ENCODE measurements at regions not wholly inside any gene's neighbourhood (a gene's known extent, or its start where the extent isn't known, plus 50 kb on each side); places are given as distances from the start of the nearest gene placed in this dataset.
"Not testable (repeated sequence)": the region's sequence is repeated elsewhere in the genome, so short reads cannot be mapped to it uniquely, and the experiment has no call there.

DNA sequence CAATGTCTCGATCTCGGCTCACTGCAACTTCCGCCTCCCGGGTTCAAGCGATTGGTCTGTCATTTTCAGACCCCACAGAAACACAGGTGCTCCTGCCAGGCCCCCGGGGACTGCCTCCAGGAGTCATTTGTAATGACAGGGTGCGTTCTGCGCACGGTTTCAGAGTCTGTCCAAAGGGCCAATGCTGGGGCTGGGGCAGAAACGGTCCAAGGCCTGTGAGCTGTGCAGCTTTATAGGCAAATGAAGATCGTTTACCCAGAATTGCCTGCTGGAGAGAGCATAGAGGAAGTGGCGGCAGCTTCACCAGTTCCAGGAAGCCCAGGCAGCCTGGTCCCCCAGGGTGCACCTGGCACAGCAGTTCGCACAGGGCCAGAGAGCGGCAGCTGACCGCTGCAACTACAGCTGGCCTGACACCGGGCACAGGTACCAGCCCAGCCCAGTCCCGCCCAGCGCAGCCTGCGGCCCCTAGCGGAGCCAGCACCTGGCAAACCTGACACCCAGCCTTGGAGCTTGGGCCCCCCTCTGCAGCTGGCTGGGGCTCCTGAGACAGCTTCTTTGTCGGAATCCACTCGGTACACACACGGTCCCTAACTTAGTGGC lies 92.4 kb upstream of the METTL9 start:
- H3K79me2 ChIP-seq (ENCODE audit: control insufficient read depth, insufficient read depth, low read length) = peaks cover 85% of the 10 kb centered on the region
- H3K9me1 ChIP-seq (ENCODE audit: control insufficient read depth, extremely low read depth, insufficient read depth, low read length); H3K4me2 ChIP-seq (ENCODE audit: control insufficient read depth, extremely low read depth, insufficient read depth, low read depth, low read length); H3K27me3 ChIP-seq (ENCODE audit: control insufficient read depth, extremely low read depth, insufficient read depth, low read length); H2AFZ ChIP-seq (ENCODE audit: control insufficient read depth, low read length); DNase-seq (ENCODE audit: low read depth, low spot score); H3K9me3 ChIP-seq (ENCODE audit: control insufficient read depth, low read depth, low read length); dilution Hi-C loops (cut with MboI; ENCODE audit: extremely low pct_ligation_motif_present, low sequenced_read_pairs); H3K9ac ChIP-seq (ENCODE audit: control insufficient read depth, extremely low read depth, insufficient read depth, low read length); H3K27ac ChIP-seq (ENCODE audit: control insufficient read depth, insufficient read depth, low read length); H3K4me1 ChIP-seq (ENCODE audit: control insufficient read depth, extremely low read depth, insufficient read depth, low read length); FAIRE-seq; H3K4me3 ChIP-seq (ENCODE audit: control insufficient read depth in 2 of 3, extremely low read depth in 1 of 3, insufficient read depth in 2 of 3, low read depth in 1 of 3, low read length in 3 of 3): not testable (repeated sequence)
- peaks cover 8 to 14% of the 10 kb centered on the region in 2 experiments for H3K36me3 ChIP-seq (ENCODE audit: control insufficient read depth in 2 of 2, extremely low read depth in 1 of 2, insufficient read depth in 2 of 2, low read length in 2 of 2)
- peaks cover 54% of the 10 kb centered on the region for H4K20me1 ChIP-seq (ENCODE audit: control insufficient read depth, extremely low read depth, insufficient read depth, low read length)

DNA sequence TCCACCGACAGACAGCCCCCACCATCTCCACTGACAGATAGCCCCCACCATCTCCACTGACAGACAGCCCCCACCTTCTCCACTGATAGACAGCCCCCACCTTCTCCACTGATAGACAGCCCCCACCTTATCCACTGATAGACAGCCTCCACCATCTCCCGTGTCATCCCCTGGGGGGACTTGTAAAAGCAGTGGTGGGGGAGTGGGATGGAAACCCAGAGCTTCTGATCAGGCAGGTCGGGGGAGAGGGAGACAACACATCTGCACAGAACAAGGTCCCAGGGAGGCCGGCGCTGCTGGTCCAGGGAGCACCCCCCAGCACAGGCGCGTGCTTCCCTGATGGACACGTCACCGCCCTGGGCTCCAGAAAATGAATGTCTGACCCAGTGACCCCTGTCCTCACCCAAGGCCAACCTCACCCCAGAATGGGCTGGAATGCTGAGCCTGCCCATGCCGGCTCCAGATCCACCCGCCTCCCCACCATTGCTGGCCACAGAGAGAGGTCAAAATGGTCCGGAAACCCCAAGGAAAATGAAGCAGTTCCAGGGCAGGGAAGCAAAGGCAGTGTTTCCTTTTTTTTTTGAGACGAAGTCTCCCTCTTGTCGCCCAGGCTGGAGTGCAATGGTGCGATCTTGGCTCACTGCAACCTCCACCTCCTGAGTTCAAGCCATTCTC lies 91.6 kb upstream of the METTL9 start:
- FAIRE-seq; dilution Hi-C loops (cut with MboI; ENCODE audit: extremely low pct_ligation_motif_present, low sequenced_read_pairs); H3K9me3 ChIP-seq (ENCODE audit: control insufficient read depth, low read depth, low read length); H3K4me2 ChIP-seq (ENCODE audit: control insufficient read depth, extremely low read depth, insufficient read depth, low read depth, low read length); H3K27me3 ChIP-seq (ENCODE audit: control insufficient read depth, extremely low read depth, insufficient read depth, low read length); DNase-seq (ENCODE audit: low read depth, low spot score); H3K9ac ChIP-seq (ENCODE audit: control insufficient read depth, extremely low read depth, insufficient read depth, low read length); H3K27ac ChIP-seq (ENCODE audit: control insufficient read depth, insufficient read depth, low read length); H3K4me3 ChIP-seq (ENCODE audit: control insufficient read depth in 2 of 3, extremely low read depth in 1 of 3, insufficient read depth in 2 of 3, low read depth in 1 of 3, low read length in 3 of 3); H2AFZ ChIP-seq (ENCODE audit: control insufficient read depth, low read length); H3K9me1 ChIP-seq (ENCODE audit: control insufficient read depth, extremely low read depth, insufficient read depth, low read length): not testable (repeated sequence)
- Histone ChIP-seq H3K4me1 (ENCODE audit: control insufficient read depth, extremely low read depth, insufficient read depth, low read length) (peaks cover 17% of the 10 kb centered on the region), H3K79me2 (ENCODE audit: control insufficient read depth, insufficient read depth, low read length) (peaks cover 92% of the 10 kb centered on the region), H3K36me3 (ENCODE audit: control insufficient read depth in 2 of 2, extremely low read depth in 1 of 2, insufficient read depth in 2 of 2, low read length in 2 of 2) (peaks cover 12 to 19% of the 10 kb centered on the region in 2 experiments), H4K20me1 (ENCODE audit: control insufficient read depth, extremely low read depth, insufficient read depth, low read length) (peaks cover 60% of the 10 kb centered on the region)

DNA sequence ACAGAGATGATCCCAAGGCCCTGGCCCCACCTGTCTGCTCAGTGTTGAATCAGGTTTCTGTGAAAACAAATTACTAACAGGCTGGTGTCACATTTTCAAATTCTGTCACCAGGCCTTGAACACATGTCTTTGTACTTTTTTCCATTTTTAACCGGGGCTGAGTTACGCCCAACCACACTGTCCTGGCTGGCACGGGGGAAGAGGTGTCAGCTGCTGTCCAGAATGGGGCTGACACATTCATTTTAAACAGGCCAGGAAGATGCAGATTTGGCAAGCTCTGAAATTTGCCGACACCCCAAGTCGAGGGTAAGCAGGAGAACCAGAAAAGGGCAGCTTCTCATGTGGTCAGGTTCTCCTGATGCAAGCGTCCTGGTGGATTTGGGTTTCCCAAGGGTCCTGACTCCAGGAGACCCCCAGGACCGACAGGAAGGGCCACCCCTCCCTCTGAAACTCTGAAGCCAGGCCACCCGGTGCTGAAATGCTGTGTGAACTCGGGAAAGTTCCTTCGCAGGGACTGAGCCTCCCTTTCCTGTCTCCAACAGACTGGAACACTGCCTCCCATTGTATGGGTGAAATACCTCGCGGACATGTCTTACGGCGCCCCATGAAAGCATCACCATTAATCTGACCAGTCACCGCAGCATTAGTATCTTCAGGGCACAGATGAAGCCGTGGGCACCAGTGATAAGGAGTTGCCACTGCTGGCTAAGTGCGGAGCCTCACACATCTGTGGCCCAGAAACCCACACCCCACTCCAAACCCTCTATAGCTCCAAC lies 90.5 kb upstream of the METTL9 start:
- H3K27me3 ChIP-seq (ENCODE audit: control insufficient read depth, extremely low read depth, insufficient read depth, low read length); H3K9me1 ChIP-seq (ENCODE audit: control insufficient read depth, extremely low read depth, insufficient read depth, low read length); dilution Hi-C loops (cut with MboI; ENCODE audit: extremely low pct_ligation_motif_present, low sequenced_read_pairs); H2AFZ ChIP-seq (ENCODE audit: control insufficient read depth, low read length); H3K4me3 ChIP-seq (ENCODE audit: control insufficient read depth in 2 of 3, extremely low read depth in 1 of 3, insufficient read depth in 2 of 3, low read depth in 1 of 3, low read length in 3 of 3); DNase-seq (ENCODE audit: low read depth, low spot score); H3K9ac ChIP-seq (ENCODE audit: control insufficient read depth, extremely low read depth, insufficient read depth, low read length); FAIRE-seq; H3K27ac ChIP-seq (ENCODE audit: control insufficient read depth, insufficient read depth, low read length); H3K4me2 ChIP-seq (ENCODE audit: control insufficient read depth, extremely low read depth, insufficient read depth, low read depth, low read length); H3K9me3 ChIP-seq (ENCODE audit: control insufficient read depth, low read depth, low read length): not testable (repeated sequence)
- peaks cover 94% of the 10 kb centered on the region for H3K79me2 ChIP-seq (ENCODE audit: control insufficient read depth, insufficient read depth, low read length)
- H3K36me3 ChIP-seq (ENCODE audit: control insufficient read depth in 2 of 2, extremely low read depth in 1 of 2, insufficient read depth in 2 of 2, low read length in 2 of 2) = peaks cover 13 to 19% of the 10 kb centered on the region in 2 experiments
- H4K20me1 ChIP-seq (ENCODE audit: control insufficient read depth, extremely low read depth, insufficient read depth, low read length) = peaks cover 68% of the 10 kb centered on the region
- peaks cover 25% of the 10 kb centered on the region for H3K4me1 ChIP-seq (ENCODE audit: control insufficient read depth, extremely low read depth, insufficient read depth, low read length)

DNA sequence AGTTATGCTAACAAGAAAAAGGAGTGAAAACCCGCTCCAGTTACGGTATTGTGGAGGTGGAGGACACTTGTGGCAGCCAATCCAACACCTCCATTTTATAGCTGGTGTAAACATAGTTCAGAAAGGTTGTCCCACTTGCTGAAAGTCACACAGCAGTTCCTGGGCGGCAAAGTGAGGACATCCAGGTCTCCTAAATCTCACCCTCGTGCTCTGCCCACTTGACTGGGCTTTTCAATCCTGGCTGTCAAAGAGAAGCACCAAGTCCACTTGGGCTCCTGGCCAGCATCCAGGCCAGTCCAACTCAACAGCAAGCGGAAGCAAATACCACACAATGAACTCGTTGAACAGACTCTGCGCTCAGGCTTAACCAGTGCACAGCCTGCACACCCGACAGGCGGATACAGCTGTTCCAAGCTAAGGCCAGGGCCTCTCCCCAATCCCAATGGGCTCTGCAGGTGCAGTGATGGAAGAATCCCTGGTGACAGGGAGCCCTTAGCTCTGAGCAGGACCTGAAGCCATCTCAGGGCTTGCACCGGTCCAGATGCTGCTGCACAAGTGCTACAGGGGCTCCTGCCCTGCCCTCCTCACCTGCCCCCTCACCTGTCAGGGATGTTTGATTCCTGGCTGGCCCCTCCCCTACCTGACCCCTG lies 89.8 kb upstream of the METTL9 start:
- H3K9me3 ChIP-seq (ENCODE audit: control insufficient read depth, low read depth, low read length) = not testable (repeated sequence)
- H4K20me1 ChIP-seq (ENCODE audit: control insufficient read depth, extremely low read depth, insufficient read depth, low read length) = peaks cover 74% of the 10 kb centered on the region

More for the DNA sequence above, 89.8 kb upstream of the METTL9 start:
- peaks cover 32% of the 10 kb centered on the region for H3K4me1 ChIP-seq (ENCODE audit: control insufficient read depth, extremely low read depth, insufficient read depth, low read length)
- H3K9ac ChIP-seq (ENCODE audit: control insufficient read depth, extremely low read depth, insufficient read depth, low read length); dilution Hi-C loops (cut with MboI; ENCODE audit: extremely low pct_ligation_motif_present, low sequenced_read_pairs); H2AFZ ChIP-seq (ENCODE audit: control insufficient read depth, low read length); H3K27ac ChIP-seq (ENCODE audit: control insufficient read depth, insufficient read depth, low read length); H3K9me1 ChIP-seq (ENCODE audit: control insufficient read depth, extremely low read depth, insufficient read depth, low read length); H3K27me3 ChIP-seq (ENCODE audit: control insufficient read depth, extremely low read depth, insufficient read depth, low read length); H3K4me3 ChIP-seq (ENCODE audit: control insufficient read depth in 2 of 3, extremely low read depth in 1 of 3, insufficient read depth in 2 of 3, low read depth in 1 of 3, low read length in 3 of 3); H3K4me2 ChIP-seq (ENCODE audit: control insufficient read depth, extremely low read depth, insufficient read depth, low read depth, low read length); FAIRE-seq; DNase-seq (ENCODE audit: low read depth, low spot score): not testable (repeated sequence)
- H3K36me3 ChIP-seq (ENCODE audit: control insufficient read depth in 2 of 2, extremely low read depth in 1 of 2, insufficient read depth in 2 of 2, low read length in 2 of 2) = peaks cover 13 to 19% of the 10 kb centered on the region in 2 experiments
- peaks cover 94% of the 10 kb centered on the region for H3K79me2 ChIP-seq (ENCODE audit: control insufficient read depth, insufficient read depth, low read length)
